GM18508 (cell line): ENCODE measurements at regions not wholly inside any gene's neighbourhood (a gene's known extent, or its start where the extent isn't known, plus 50 kb on each side); places are given as distances from the start of the nearest gene placed in this dataset.

Source experiments
- ATAC-seq: cut with Tn5 transposase; IDR thresholded peaks from one replicate; pipeline ENCODE4 v1.9.1; 2021; ENCODE audit warnings: moderate number of reproducible peaks; ENCODE audit not compliant: insufficient read depth, unreplicated experiment

- no peak for ATAC-seq
Observed at GRCh38 chr2:19573784-19574183, 215.4 kb upstream of the OSR1 start.

- ATAC-seq, result no peak
Observed at GRCh38 chr2:19571773-19572172, 213.3 kb upstream of the OSR1 start.

GRCh38 chr2:19569300-19569791 is 210.9 kb upstream of the OSR1 start:
- no peak for ATAC-seq

- ATAC-seq, result no peak
Observed at GRCh38 chr2:19568809-19569208, 210.4 kb upstream of the OSR1 start.

- ATAC-seq, result no peak
Observed at GRCh38 chr2:19560785-19561184, 202.4 kb upstream of the OSR1 start.

GRCh38 chr2:19559596-19560240 is 201.3 kb upstream of the OSR1 start:
- ATAC-seq, result no peak

- ATAC-seq, result no peak
Observed at GRCh38 chr2:19556648-19557047, 198.2 kb upstream of the OSR1 start.

- ATAC-seq, result no peak
Observed at GRCh38 chr2:19554520-19554919, 196.1 kb upstream of the OSR1 start.

GRCh38 chr2:19552270-19552669 is 193.8 kb upstream of the OSR1 start:
- ATAC-seq, result no peak

- ATAC-seq, result no peak
Observed at GRCh38 chr2:19550750-19551149, 192.3 kb upstream of the OSR1 start.

GRCh38 chr2:19549821-19550220 is 191.4 kb upstream of the OSR1 start:
- no peak for ATAC-seq

GRCh38 chr2:19548116-19548515 is 189.7 kb upstream of the OSR1 start:
- ATAC-seq, result no peak

GRCh38 chr2:19547321-19547720 is 188.9 kb upstream of the OSR1 start:
- ATAC-seq, result no peak

GRCh38 chr2:19545507-19545906 is 187.1 kb upstream of the OSR1 start:
- no peak for ATAC-seq

GRCh38 chr2:19543663-19544383 is 185.4 kb upstream of the OSR1 start:
- no peak for ATAC-seq

- ATAC-seq, result no peak
Observed at GRCh38 chr2:19542796-19543662, 184.6 kb upstream of the OSR1 start.

- ATAC-seq, result no peak
Observed at GRCh38 chr2:19541884-19542283, 183.5 kb upstream of the OSR1 start.

GRCh38 chr2:19540739-19541525 is 182.5 kb upstream of the OSR1 start:
- no peak for ATAC-seq

GRCh38 chr2:19538411-19538963 is 180.1 kb upstream of the OSR1 start:
- ATAC-seq, result no peak

- ATAC-seq, result no peak
Observed at GRCh38 chr2:19536136-19536535, 177.7 kb upstream of the OSR1 start.
